ENCODE measurements at regions not wholly inside any gene's neighbourhood (a gene's known extent, or its start where the extent isn't known, plus 50 kb on each side); places are given as distances from the start of the nearest gene placed in this dataset.

DNA sequence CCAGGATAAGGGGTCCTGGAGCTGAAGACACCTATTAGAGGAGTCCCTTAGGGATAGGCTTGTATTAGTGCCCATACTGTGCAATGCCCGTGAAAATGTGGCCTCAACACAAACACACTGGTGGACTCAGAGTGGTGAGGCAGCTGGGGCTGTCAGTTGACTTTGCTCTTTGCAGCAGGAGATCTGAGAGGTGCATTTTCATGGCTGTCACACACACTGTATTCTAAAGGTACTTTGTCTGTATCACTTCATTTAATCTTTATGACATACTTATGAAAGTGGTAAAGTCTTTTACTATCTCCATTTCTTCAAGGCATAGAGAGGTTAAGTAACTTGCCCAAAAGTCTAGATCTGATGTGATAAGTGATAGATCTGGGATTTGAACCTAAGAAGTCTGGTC is 55.1 kb upstream of the GCFC2 start:
- Histone ChIP-seq H3K36me3 (ENCODE audit: control insufficient read depth in 1 of 2, insufficient read depth in 2 of 2, low read length in 2 of 2) (no peaks in the 10 kb centered on the region), H3K27ac (ENCODE audit: low read depth, low read length) (no peak overlapping the region), H3K4me2 (ENCODE audit: low read length) (no peak overlapping the region), H4K20me1 (ENCODE audit: insufficient read depth) (no peaks in the 10 kb centered on the region), H2AFZ (ENCODE audit: low read depth, low read length, poor library complexity, severe bottlenecking) (no peak overlapping the region), H3K9me3 (ENCODE audit: control insufficient read depth in 1 of 2, insufficient read depth in 1 of 2, low read depth in 1 of 2, low read length in 2 of 2) (no peaks in the 10 kb centered on the region), H3K4me3 (replicated peaks in 1 of 2; ENCODE audit: low read depth in 1 of 2, low read length in 2 of 2) (no peak overlapping the region), H3K27me3 (ENCODE audit: insufficient read depth, low read length) (no peaks in the 10 kb centered on the region; the same call in 1 of the 2 replicates), H3K4me1 (ENCODE audit: control insufficient read depth in 1 of 2, insufficient read depth in 2 of 2, low read length in 2 of 2) (no peaks in the 10 kb centered on the region), H3K9me2 (ENCODE audit: insufficient read depth) (no peaks in the 10 kb centered on the region), H3K9ac (ENCODE audit: low read length) (no peak overlapping the region), H3K79me2 (ENCODE audit: insufficient read depth, low read length) (no peaks in the 10 kb centered on the region)
- ChIA-PET POLR2A (no interaction called here), RAD21 (ENCODE audit: low non-redundant PET in 1 of 2, low total read pairs in 2 of 2, uncharacterized antibody in 2 of 2, unreplicated experiment in 2 of 2) (no interaction called here), CTCF (no interaction called here)
- intact Hi-C loops (cut with micrococcal nuclease): no loop called here
- TF ChIP-seq EZH2phosphoT487 (IDR thresholded peaks at IDR 0.05; ENCODE audit: borderline replicate concordance): no peak
- no peak for TF ChIP-seq SP1 (IDR thresholded peaks at IDR 0.05; ENCODE audit: low read depth)
- TF ChIP-seq, protein P1, sequence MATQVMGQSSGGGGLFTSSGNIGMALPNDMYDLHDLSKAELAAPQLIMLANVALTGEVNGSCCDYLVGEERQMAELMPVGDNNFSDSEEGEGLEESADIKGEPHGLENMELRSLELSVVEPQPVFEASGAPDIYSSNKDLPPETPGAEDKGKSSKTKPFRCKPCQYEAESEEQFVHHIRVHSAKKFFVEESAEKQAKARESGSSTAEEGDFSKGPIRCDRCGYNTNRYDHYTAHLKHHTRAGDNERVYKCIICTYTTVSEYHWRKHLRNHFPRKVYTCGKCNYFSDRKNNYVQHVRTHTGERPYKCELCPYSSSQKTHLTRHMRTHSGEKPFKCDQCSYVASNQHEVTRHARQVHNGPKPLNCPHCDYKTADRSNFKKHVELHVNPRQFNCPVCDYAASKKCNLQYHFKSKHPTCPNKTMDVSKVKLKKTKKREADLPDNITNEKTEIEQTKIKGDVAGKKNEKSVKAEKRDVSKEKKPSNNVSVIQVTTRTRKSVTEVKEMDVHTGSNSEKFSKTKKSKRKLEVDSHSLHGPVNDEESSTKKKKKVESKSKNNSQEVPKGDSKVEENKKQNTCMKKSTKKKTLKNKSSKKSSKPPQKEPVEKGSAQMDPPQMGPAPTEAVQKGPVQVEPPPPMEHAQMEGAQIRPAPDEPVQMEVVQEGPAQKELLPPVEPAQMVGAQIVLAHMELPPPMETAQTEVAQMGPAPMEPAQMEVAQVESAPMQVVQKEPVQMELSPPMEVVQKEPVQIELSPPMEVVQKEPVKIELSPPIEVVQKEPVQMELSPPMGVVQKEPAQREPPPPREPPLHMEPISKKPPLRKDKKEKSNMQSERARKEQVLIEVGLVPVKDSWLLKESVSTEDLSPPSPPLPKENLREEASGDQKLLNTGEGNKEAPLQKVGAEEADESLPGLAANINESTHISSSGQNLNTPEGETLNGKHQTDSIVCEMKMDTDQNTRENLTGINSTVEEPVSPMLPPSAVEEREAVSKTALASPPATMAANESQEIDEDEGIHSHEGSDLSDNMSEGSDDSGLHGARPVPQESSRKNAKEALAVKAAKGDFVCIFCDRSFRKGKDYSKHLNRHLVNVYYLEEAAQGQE (IDR thresholded peaks at IDR 0.05; ENCODE audit: low read depth): no peak
- no peak for TF ChIP-seq ZFX (IDR thresholded peaks at IDR 0.05)
- TF ChIP-seq POLR2A (IDR thresholded peaks at IDR 0.05; ENCODE audit: borderline replicate concordance, extremely low read depth, insufficient read depth, insufficient read length): no peak
- TF ChIP-seq CBX3 (IDR thresholded peaks at IDR 0.05; ENCODE audit: low read depth): no peak
- no peak for TF ChIP-seq YY1 (IDR thresholded peaks at IDR 0.05; ENCODE audit: extremely low read depth, insufficient replicate concordance, low read depth, low read length)
- TF ChIP-seq SRF (IDR thresholded peaks at IDR 0.05; ENCODE audit: low read depth): no peak
- no peak for TF ChIP-seq SIN3A (IDR thresholded peaks at IDR 0.05; ENCODE audit: low read depth)
- TF ChIP-seq EGR1 (IDR thresholded peaks at IDR 0.05; ENCODE audit: low read depth): no peak
- TF ChIP-seq, protein P2, sequence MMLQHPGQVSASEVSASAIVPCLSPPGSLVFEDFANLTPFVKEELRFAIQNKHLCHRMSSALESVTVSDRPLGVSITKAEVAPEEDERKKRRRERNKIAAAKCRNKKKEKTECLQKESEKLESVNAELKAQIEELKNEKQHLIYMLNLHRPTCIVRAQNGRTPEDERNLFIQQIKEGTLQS (IDR thresholded peaks at IDR 0.05): no peak
- TF ChIP-seq JUND (IDR thresholded peaks at IDR 0.05): no peak
- TF ChIP-seq, protein P3, sequence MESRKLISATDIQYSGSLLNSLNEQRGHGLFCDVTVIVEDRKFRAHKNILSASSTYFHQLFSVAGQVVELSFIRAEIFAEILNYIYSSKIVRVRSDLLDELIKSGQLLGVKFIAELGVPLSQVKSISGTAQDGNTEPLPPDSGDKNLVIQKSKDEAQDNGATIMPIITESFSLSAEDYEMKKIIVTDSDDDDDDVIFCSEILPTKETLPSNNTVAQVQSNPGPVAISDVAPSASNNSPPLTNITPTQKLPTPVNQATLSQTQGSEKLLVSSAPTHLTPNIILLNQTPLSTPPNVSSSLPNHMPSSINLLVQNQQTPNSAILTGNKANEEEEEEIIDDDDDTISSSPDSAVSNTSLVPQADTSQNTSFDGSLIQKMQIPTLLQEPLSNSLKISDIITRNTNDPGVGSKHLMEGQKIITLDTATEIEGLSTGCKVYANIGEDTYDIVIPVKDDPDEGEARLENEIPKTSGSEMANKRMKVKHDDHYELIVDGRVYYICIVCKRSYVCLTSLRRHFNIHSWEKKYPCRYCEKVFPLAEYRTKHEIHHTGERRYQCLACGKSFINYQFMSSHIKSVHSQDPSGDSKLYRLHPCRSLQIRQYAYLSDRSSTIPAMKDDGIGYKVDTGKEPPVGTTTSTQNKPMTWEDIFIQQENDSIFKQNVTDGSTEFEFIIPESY (IDR thresholded peaks at IDR 0.05; ENCODE audit: extremely low read depth, insufficient replicate concordance, low read length): no peak
- TF ChIP-seq, protein P4, sequence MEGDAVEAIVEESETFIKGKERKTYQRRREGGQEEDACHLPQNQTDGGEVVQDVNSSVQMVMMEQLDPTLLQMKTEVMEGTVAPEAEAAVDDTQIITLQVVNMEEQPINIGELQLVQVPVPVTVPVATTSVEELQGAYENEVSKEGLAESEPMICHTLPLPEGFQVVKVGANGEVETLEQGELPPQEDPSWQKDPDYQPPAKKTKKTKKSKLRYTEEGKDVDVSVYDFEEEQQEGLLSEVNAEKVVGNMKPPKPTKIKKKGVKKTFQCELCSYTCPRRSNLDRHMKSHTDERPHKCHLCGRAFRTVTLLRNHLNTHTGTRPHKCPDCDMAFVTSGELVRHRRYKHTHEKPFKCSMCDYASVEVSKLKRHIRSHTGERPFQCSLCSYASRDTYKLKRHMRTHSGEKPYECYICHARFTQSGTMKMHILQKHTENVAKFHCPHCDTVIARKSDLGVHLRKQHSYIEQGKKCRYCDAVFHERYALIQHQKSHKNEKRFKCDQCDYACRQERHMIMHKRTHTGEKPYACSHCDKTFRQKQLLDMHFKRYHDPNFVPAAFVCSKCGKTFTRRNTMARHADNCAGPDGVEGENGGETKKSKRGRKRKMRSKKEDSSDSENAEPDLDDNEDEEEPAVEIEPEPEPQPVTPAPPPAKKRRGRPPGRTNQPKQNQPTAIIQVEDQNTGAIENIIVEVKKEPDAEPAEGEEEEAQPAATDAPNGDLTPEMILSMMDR (IDR thresholded peaks at IDR 0.05 in 2 of 3, conservative IDR thresholded peaks at IDR 0.05 in 1 of 3; ENCODE audit: borderline replicate concordance in 1 of 3, insufficient read depth in 1 of 3, low read depth in 2 of 3, low read length in 2 of 3): no peak
- TF ChIP-seq, protein P5, sequence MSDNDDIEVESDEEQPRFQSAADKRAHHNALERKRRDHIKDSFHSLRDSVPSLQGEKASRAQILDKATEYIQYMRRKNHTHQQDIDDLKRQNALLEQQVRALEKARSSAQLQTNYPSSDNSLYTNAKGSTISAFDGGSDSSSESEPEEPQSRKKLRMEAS (IDR thresholded peaks at IDR 0.05): no peak
- TF ChIP-seq FOSL1 (IDR thresholded peaks at IDR 0.05; ENCODE audit: low read depth): no peak
- TF ChIP-seq ELF1 (IDR thresholded peaks at IDR 0.05; ENCODE audit: borderline replicate concordance, low read depth): no peak
- no peak for TF ChIP-seq TCF7L2 (IDR thresholded peaks at IDR 0.05; ENCODE audit: borderline replicate concordance, extremely low read depth, insufficient read depth, insufficient read length)
- TF ChIP-seq POLR2AphosphoS5 (IDR thresholded peaks at IDR 0.05; ENCODE audit: low read depth, low read length): no peak
- no TSS peak for BruUV-seq (replicated peaks)
- ATAC-seq (no peak), DNase-seq (ENCODE audit: low read depth, low spot score) (no peak)
